IMR-90 (cell line): ENCODE measurements at regions not wholly inside any gene's neighbourhood (a gene's known extent, or its start where the extent isn't known, plus 50 kb on each side); places are given as distances from the start of the nearest gene placed in this dataset.

Experiments used
- ATAC-seq: fragments of 200-7000 bp; cut with Tn5 transposase; 2 replicates; pipeline ENCODE4 v1.9.1; 2020; ENCODE audit warnings: low read depth, mild to moderate bottlenecking, moderate library complexity
- BruUV-seq: library from RNA; stranded (reverse); fragments of 400-500 nt; replicated peaks from 2 replicates; lab custom pipeline; 2021; lab: Mats Ljungman, UMichigan
- CTCF ChIA-PET: fragments of 300-600 bp; formaldehyde crosslinking; extraction: SDS; loops from one replicate; lab custom pipeline; 2021; ENCODE audit warnings: antibody characterized with exemption; lab: Yijun Ruan, JAX
- POLR2A ChIA-PET: fragments of 300-600 bp; sonication (Branson Sonifier 250); formaldehyde crosslinking; loops from one replicate; lab custom pipeline; 2022; ENCODE audit warnings: antibody characterized with exemption; ENCODE audit not compliant: unreplicated experiment; lab: Charles Lee
- DNase-seq: peaks from one replicate; pipeline ENCODE4 v3.0.0; 2013
- H2AFZ ChIP-seq: replicated peaks from 2 replicates; pipeline ENCODE3; 2013; ENCODE audit warnings: low read length, mild to moderate bottlenecking; ENCODE audit not compliant: poor library complexity
- H2AK5ac ChIP-seq: 2 replicates; pipeline ENCODE4 v1.6.1; 2013; ENCODE audit warnings: low read depth, low read length, inconsistent platforms
- H2AK9ac ChIP-seq: replicated peaks from 2 replicates; pipeline ENCODE3; 2013; ENCODE audit warnings: mild to moderate bottlenecking, low read depth, low read length, moderate library complexity; ENCODE audit not compliant: poor library complexity
- H2BK120ac ChIP-seq: 2 replicates; pipeline ENCODE4 v1.6.1; 2013; ENCODE audit warnings: low read depth, low read length, inconsistent platforms
- H2BK15ac ChIP-seq: 3 replicates; pipeline ENCODE4 v1.6.1; 2013; ENCODE audit warnings: low read depth, low read length, inconsistent platforms
- H2BK20ac ChIP-seq: 2 replicates; pipeline ENCODE4 v1.6.1; 2013; ENCODE audit warnings: low read depth, mild to moderate bottlenecking, inconsistent platforms, low read length, moderate library complexity
- H2BK5ac ChIP-seq: 2 replicates; pipeline ENCODE4 v1.6.1; 2013; ENCODE audit warnings: mild to moderate bottlenecking, low read depth, low read length, inconsistent platforms; ENCODE audit not compliant: poor library complexity, severe bottlenecking
- H3K14ac ChIP-seq: replicated peaks from 2 replicates; pipeline ENCODE4 v1.6.1; 2013; ENCODE audit warnings: low read depth, low read length, inconsistent platforms
- H3K18ac ChIP-seq: 2 replicates; pipeline ENCODE4 v1.6.1; 2013; ENCODE audit warnings: low read depth, low read length, control low read depth
- H3K23ac ChIP-seq: 2 replicates; pipeline ENCODE4 v1.6.1; 2013; ENCODE audit warnings: low read depth, low read length, inconsistent platforms
- H3K27ac ChIP-seq: 2 replicates; pipeline ENCODE4 v1.5.1; 2013; ENCODE audit warnings: mild to moderate bottlenecking, control low read depth, low read length; ENCODE audit not compliant: insufficient read depth
- H3K27me3 ChIP-seq: 2 replicates; pipeline ENCODE4 v1.6.1; 2013; ENCODE audit warnings: low read length; ENCODE audit not compliant: control insufficient read depth, insufficient read depth
- H3K36me3 ChIP-seq: 2 replicates; pipeline ENCODE4 v1.6.1; 2013; ENCODE audit warnings: low read length, mixed read lengths; ENCODE audit not compliant: control insufficient read depth, insufficient read depth
- H3K4ac ChIP-seq: 2 replicates; pipeline ENCODE4 v1.6.1; 2013; ENCODE audit warnings: low read depth, low read length, inconsistent platforms
- H3K4me1 ChIP-seq: 2 replicates; pipeline ENCODE4 v1.6.1; 2013; ENCODE audit warnings: low read length, mixed read lengths; ENCODE audit not compliant: control insufficient read depth, insufficient read depth
- H3K4me2 ChIP-seq: 2 replicates; pipeline ENCODE4 v1.6.1; 2013; ENCODE audit warnings: low read depth, mild to moderate bottlenecking, control low read depth, low read length, moderate library complexity
- H3K4me3 ChIP-seq: 2 replicates; pipeline ENCODE4 v1.5.1; 2013; ENCODE audit warnings: low read depth, mild to moderate bottlenecking, control low read depth, low read length, moderate library complexity; ENCODE audit not compliant: insufficient read depth
- H3K56ac ChIP-seq: 2 replicates; pipeline ENCODE4 v1.6.1; 2013; ENCODE audit warnings: low read length, inconsistent platforms; ENCODE audit not compliant: insufficient read depth; ENCODE audit errors: extremely low read depth
- H3K79me1 ChIP-seq, 2 experiments: 2 replicates each; pipeline ENCODE4 v1.6.1; 2013; ENCODE audit warnings: low read length in 2 of 2, inconsistent platforms in 1 of 2, low read depth in 1 of 2
- H3K9ac ChIP-seq: 2 replicates; pipeline ENCODE4 v1.6.1; 2013; ENCODE audit warnings: low read depth, low read length, control low read depth
- H3K9me1 ChIP-seq: 2 replicates; pipeline ENCODE4 v1.6.1; 2013; ENCODE audit warnings: low read length, inconsistent platforms; ENCODE audit not compliant: insufficient read depth
- H3K9me3 ChIP-seq: 2 replicates; pipeline ENCODE4 v1.6.1; 2013; ENCODE audit warnings: low read length; ENCODE audit not compliant: control insufficient read depth, insufficient read depth
- H4K20me1 ChIP-seq: 2 replicates; pipeline ENCODE4 v1.6.1; 2013; ENCODE audit warnings: low read length, inconsistent platforms; ENCODE audit not compliant: insufficient read depth
- H4K5ac ChIP-seq: 2 replicates; pipeline ENCODE4 v1.6.1; 2013; ENCODE audit warnings: mild to moderate bottlenecking, low read depth, low read length, control low read depth
- H4K8ac ChIP-seq, 2 experiments: 2 replicates each; pipeline ENCODE4 v1.6.1; 2013; ENCODE audit warnings: low read depth in 2 of 2, low read length in 2 of 2, control low read depth in 1 of 2, inconsistent platforms in 1 of 2
- H4K91ac ChIP-seq: 2 replicates; pipeline ENCODE4 v1.6.1; 2013; ENCODE audit warnings: low read depth, low read length, inconsistent platforms; ENCODE audit not compliant: insufficient read depth
- BHLHE40 ChIP-seq: fragments of 150-350 bp; IDR thresholded peaks from 2 replicates; pipeline ENCODE4 v1.6.1; 2016; ENCODE audit warnings: mild to moderate bottlenecking, low read depth, low read length
- CEBPB ChIP-seq: IDR thresholded peaks from 2 replicates; pipeline ENCODE4 v1.6.1; 2012; ENCODE audit warnings: low read depth, low read length, improper control_type of control experiment
- MAFK ChIP-seq: IDR thresholded peaks from 2 replicates; pipeline ENCODE4 v1.6.1; 2012; ENCODE audit warnings: low read depth, low read length, improper control_type of control experiment
- MAZ ChIP-seq: IDR thresholded peaks from 2 replicates; pipeline ENCODE4 v1.6.1; 2012; ENCODE audit warnings: low read depth, mild to moderate bottlenecking, low read length, improper control_type of control experiment, moderate library complexity, borderline replicate concordance
- MXI1 ChIP-seq: IDR thresholded peaks from 2 replicates; pipeline ENCODE4 v1.6.1; 2012; ENCODE audit warnings: low read depth, mild to moderate bottlenecking, low read length, moderate library complexity, borderline replicate concordance
- NFE2L2 ChIP-seq: fragments of 150-350 bp; IDR thresholded peaks from 2 replicates; pipeline ENCODE4 v1.6.1; 2016; ENCODE audit warnings: low read depth, mild to moderate bottlenecking, low read length
- RCOR1 ChIP-seq: IDR thresholded peaks from 2 replicates; pipeline ENCODE4 v1.6.1; 2012; ENCODE audit warnings: mild to moderate bottlenecking, low read length, improper control_type of control experiment; ENCODE audit not compliant: insufficient replicate concordance
- SMC3 ChIP-seq: fragments of 150-350 bp; IDR thresholded peaks from 2 replicates; pipeline ENCODE4 v1.6.1; 2016; ENCODE audit warnings: low read depth, mild to moderate bottlenecking, antibody characterized with exemption, low read length, moderate library complexity
- WGBS, 2 experiments: methylation state at CpG; one replicate each; pipeline versions ENCODE4 v1.1.5 to v1.1.7; 2013; ENCODE audit warnings: missing lambda C conversion rate in 2 of 2; ENCODE audit not compliant: insufficient read length in 1 of 2; ENCODE audit errors: extremely low coverage in 2 of 2; 5-methylcytosine and 5-hydroxymethylcytosine counted together
- dilution Hi-C: fragments of 300-500 bp; cut with HindIII; formaldehyde crosslinking; loops from one replicate; pipeline ENCODE4 v1.14.3; 2018; ENCODE audit warnings: low sequenced_read_pairs; ENCODE audit not compliant: unreplicated experiment
- in situ Hi-C: fragments of 300-500 bp; cut with MboI; formaldehyde crosslinking; loops from 3 replicates; pipeline ENCODE4 v1.14.3; 2019; ENCODE audit warnings: low sequenced_read_pairs, inconsistent platforms, mixed read lengths
- intact Hi-C: fragments of 100-400 bp; cut with micrococcal nuclease; formaldehyde crosslinking; loops from 2 replicates; pipeline ENCODE4 v1.10.0; 2022
- TF ChIP-seq, protein P1 (sequence below): fragments of 150-350 bp; IDR thresholded peaks from 2 replicates; pipeline ENCODE4 v1.6.1; 2017; ENCODE audit warnings: mild to moderate bottlenecking, antibody characterized with exemption, low read length, low read depth

DNA sequence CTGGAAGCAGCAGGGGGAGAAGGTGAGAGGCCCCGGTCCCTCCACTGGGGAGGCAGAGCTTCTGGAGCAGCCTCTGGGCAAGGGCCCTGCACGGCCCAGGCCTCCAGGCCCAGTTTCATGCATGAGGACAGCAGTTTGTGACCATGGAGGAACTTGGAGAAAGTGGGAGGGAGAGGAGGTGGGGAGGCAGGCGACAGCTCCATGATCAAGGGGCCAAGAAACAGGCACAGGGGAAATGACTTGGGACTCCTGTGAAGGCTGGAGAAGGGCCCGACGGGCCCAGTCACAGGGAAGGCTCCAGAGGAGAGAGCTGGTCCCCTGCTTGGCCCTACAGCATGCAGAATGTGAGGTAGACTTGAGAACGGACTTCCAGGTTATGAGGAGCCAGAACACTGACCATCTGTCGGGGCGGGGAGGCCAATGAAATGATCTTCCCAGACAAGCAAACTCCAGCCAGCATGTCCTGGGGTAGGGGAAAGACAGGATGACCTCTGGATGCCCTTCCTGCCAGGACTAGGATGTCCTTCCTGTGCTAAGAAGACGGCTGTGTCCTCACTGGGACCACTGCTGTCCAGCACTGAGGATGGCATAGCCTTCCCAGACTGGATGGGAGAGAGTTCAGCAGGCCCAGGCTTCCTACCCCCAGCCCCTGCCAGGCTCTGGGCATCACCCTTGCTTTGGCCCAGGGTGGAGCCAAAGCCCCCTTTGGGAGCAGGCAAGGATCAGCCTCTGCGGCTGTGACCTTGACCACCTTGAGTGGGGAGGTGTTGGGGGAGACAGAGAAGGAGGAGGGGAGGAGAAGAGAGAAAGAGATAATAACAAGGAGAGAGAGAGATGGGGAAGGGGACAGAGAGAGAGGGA lies 548.2 kb downstream of the PTPRU start:
- Histone ChIP-seq H3K9ac (no peak overlapping the region), H3K4me2 (no peak overlapping the region), H3K9me3 (no peaks in the 10 kb centered on the region), H3K27ac (no peak overlapping the region), H2AK5ac (no peak overlapping the region), H3K27me3 (no peaks in the 10 kb centered on the region; the same call in 1 of the 2 replicates), H4K8ac (no peak overlapping the region), H3K14ac (no peak overlapping the region), H3K4me1 (no peaks in the 10 kb centered on the region), H2BK120ac (no peak overlapping the region), H2AK9ac (no peak overlapping the region), H4K20me1 (no peaks in the 10 kb centered on the region), H3K36me3 (no peaks in the 10 kb centered on the region), H4K5ac (no peak overlapping the region), H3K56ac (no peak overlapping the region), H3K4ac (no peak overlapping the region), H2BK20ac (no peak overlapping the region), H4K91ac (no peak overlapping the region), H3K23ac (no peak overlapping the region), H3K4me3 (no peak overlapping the region), H3K79me1 (no peaks in the 10 kb centered on the region), H2BK5ac (no peak overlapping the region), H3K9me1 (no peaks in the 10 kb centered on the region), H3K18ac (no peak overlapping the region), H2AFZ (no peak overlapping the region), H2BK15ac (no peak overlapping the region)
- no peak for TF ChIP-seq CEBPB
- no peak for TF ChIP-seq MXI1
- no peak for TF ChIP-seq MAZ
- TF ChIP-seq BHLHE40 = no peak
- TF ChIP-seq MAFK = no peak
- TF ChIP-seq, protein P1, sequence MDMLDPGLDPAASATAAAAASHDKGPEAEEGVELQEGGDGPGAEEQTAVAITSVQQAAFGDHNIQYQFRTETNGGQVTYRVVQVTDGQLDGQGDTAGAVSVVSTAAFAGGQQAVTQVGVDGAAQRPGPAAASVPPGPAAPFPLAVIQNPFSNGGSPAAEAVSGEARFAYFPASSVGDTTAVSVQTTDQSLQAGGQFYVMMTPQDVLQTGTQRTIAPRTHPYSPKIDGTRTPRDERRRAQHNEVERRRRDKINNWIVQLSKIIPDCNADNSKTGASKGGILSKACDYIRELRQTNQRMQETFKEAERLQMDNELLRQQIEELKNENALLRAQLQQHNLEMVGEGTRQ = no peak
- TF ChIP-seq NFE2L2 = no peak
- TF ChIP-seq SMC3 = no peak
- no peak for TF ChIP-seq RCOR1
- no peak for DNase-seq
- CTCF ChIA-PET = no interaction called here
- intact Hi-C loops (no loop called here), dilution Hi-C loops (no loop called here), in situ Hi-C loops (no loop called here)
- POLR2A ChIA-PET = no interaction called here
- no TSS peak for BruUV-seq
- ATAC-seq = no peak
- WGBS, 2 experiments = 44% methylated on average over 5 of the region's 10 CpGs; no CpG with 5 or more reads in 1 of the 2 experiments
